K562 (cell line): ENCODE measurements at regions not wholly inside any gene's neighbourhood (a gene's known extent, or its start where the extent isn't known, plus 50 kb on each side); places are given as distances from the start of the nearest gene placed in this dataset.

Source experiments
- JUNB ChIP-seq: fragments of 450-650 bp; formaldehyde crosslinking; conservative IDR thresholded peaks from 2 replicates; pipeline ENCODE4 v1.4.0; 2020; ENCODE audit warnings: mild to moderate bottlenecking
- L3MBTL2 ChIP-seq: fragments of 450-650 bp; IDR thresholded peaks from 2 replicates; pipeline ENCODE4 v1.6.1; 2016; ENCODE audit warnings: mild to moderate bottlenecking, moderate library complexity
- PHB2 ChIP-seq: fragments of 450-650 bp; IDR thresholded peaks from 2 replicates; pipeline ENCODE4 v1.6.1; 2017; ENCODE audit warnings: low read depth
- PTTG1 ChIP-seq: fragments of 450-650 bp; IDR thresholded peaks from 2 replicates; pipeline ENCODE4 v1.6.1; 2016; ENCODE audit warnings: low read depth, mild to moderate bottlenecking, missing genetic modification characterization, missing compliant biosample characterization
- SMAD1 ChIP-seq: fragments of 150-350 bp; IDR thresholded peaks from 2 replicates; pipeline ENCODE4 v1.6.1; 2014; ENCODE audit warnings: low read length, low read depth; ENCODE audit not compliant: partially characterized antibody
- ZNF133 ChIP-seq: fragments of 250-450 bp; sonication (Bioruptor Pico); IDR thresholded peaks from 2 replicates; pipeline ENCODE4 v1.4.0; 2020; ENCODE audit warnings: mild to moderate bottlenecking
- ZNF165 ChIP-seq: fragments of 250-450 bp; sonication (Bioruptor Pico); IDR thresholded peaks from 2 replicates; pipeline ENCODE4 v1.4.0; 2020; ENCODE audit warnings: borderline replicate concordance
- ZNF174 ChIP-seq: fragments of 250-450 bp; sonication (Bioruptor Pico); IDR thresholded peaks from 2 replicates; pipeline ENCODE4 v1.4.0; 2020; ENCODE audit warnings: mild to moderate bottlenecking
- ZNF445 ChIP-seq: fragments of 250-450 bp; sonication (Bioruptor Pico); IDR thresholded peaks from 2 replicates; pipeline ENCODE4 v1.4.0; 2020; ENCODE audit warnings: low read depth, mild to moderate bottlenecking, moderate library complexity
- TF ChIP-seq, protein P1 (sequence below), 2 experiments: fragments of 250-450 bp in 1 of 2; fragments of 450-650 bp in 1 of 2; sonication (Bioruptor Pico) in 1 of 2; IDR thresholded peaks; 2 replicates each; pipeline versions ENCODE4 v1.6.1 to v1.8.0; 2016 to 2021; ENCODE audit warnings: mild to moderate bottlenecking in 2 of 2, moderate library complexity in 2 of 2, missing compliant biosample characterization in 1 of 2, missing genetic modification characterization in 1 of 2
- TF ChIP-seq, protein P2 (sequence below): fragments of 250-450 bp; sonication (Bioruptor Pico); IDR thresholded peaks from 2 replicates; pipeline ENCODE4 v1.8.0; 2021; ENCODE audit warnings: moderate library complexity, mild to moderate bottlenecking, inconsistent platforms
- TF ChIP-seq, protein P3 (sequence below): fragments of 250-450 bp; sonication (Bioruptor Pico); IDR thresholded peaks from 2 replicates; pipeline ENCODE4 v1.4.0; 2020
- TF ChIP-seq, protein P4 (sequence below): fragments of 450-650 bp; IDR thresholded peaks from 2 replicates; pipeline ENCODE4 v1.6.1; 2014; ENCODE audit warnings: low read depth, mild to moderate bottlenecking, moderate library complexity, borderline replicate concordance
- TF ChIP-seq, protein P5 (sequence below), 2 experiments: fragments of 450-650 bp; IDR thresholded peaks; 2 replicates each; pipeline ENCODE4 v1.6.1; 2016
- TF ChIP-seq, protein P6 (sequence below): fragments of 250-450 bp; sonication (Bioruptor Pico); IDR thresholded peaks from 2 replicates; pipeline ENCODE4 v1.9.0; 2021; ENCODE audit warnings: mild to moderate bottlenecking

DNA sequence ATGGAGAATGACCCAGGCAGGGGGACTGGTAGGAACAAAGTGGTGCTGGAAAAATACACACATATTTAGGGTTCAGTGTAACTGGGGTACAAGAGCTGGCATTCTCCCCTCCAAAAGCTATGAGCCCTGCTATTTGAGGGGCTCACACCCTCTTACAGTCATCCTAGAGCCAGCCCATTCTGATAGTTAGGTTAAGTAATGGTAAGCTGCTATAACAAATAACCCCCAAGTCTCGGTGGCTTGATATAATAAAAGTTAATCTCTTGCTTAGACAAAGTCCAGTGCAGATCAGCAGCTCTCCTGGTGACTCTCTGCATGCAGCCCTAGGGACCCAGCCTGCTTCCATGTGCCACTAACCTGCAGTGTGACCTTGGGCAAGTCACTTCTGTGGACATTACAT lies 234.9 kb upstream of the HES1 start (continued):
- TF ChIP-seq ZNF174 = no peak
- TF ChIP-seq, protein P1, sequence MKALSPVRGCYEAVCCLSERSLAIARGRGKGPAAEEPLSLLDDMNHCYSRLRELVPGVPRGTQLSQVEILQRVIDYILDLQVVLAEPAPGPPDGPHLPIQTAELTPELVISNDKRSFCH (CRISPR knock-in tag; IDR thresholded peaks at IDR 0.05) = no peak
- TF ChIP-seq, protein P1 (tag; IDR thresholded peaks at IDR 0.05) = no peak
- TF ChIP-seq JUNB (CRISPR knock-in tag) = no peak
- TF ChIP-seq, protein P2, sequence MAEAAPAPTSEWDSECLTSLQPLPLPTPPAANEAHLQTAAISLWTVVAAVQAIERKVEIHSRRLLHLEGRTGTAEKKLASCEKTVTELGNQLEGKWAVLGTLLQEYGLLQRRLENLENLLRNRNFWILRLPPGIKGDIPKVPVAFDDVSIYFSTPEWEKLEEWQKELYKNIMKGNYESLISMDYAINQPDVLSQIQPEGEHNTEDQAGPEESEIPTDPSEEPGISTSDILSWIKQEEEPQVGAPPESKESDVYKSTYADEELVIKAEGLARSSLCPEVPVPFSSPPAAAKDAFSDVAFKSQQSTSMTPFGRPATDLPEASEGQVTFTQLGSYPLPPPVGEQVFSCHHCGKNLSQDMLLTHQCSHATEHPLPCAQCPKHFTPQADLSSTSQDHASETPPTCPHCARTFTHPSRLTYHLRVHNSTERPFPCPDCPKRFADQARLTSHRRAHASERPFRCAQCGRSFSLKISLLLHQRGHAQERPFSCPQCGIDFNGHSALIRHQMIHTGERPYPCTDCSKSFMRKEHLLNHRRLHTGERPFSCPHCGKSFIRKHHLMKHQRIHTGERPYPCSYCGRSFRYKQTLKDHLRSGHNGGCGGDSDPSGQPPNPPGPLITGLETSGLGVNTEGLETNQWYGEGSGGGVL = no peak
- TF ChIP-seq L3MBTL2 = no peak
- TF ChIP-seq ZNF445 (CRISPR knock-in tag) = no peak
- TF ChIP-seq ZNF165 (CRISPR knock-in tag) = no peak
- TF ChIP-seq, protein P3, sequence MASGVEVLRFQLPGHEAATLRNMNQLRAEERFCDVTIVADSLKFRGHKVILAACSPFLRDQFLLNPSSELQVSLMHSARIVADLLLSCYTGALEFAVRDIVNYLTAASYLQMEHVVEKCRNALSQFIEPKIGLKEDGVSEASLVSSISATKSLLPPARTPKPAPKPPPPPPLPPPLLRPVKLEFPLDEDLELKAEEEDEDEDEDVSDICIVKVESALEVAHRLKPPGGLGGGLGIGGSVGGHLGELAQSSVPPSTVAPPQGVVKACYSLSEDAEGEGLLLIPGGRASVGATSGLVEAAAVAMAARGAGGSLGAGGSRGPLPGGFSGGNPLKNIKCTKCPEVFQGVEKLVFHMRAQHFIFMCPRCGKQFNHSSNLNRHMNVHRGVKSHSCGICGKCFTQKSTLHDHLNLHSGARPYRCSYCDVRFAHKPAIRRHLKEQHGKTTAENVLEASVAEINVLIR (CRISPR knock-in tag) = no peak
- TF ChIP-seq, protein P4, sequence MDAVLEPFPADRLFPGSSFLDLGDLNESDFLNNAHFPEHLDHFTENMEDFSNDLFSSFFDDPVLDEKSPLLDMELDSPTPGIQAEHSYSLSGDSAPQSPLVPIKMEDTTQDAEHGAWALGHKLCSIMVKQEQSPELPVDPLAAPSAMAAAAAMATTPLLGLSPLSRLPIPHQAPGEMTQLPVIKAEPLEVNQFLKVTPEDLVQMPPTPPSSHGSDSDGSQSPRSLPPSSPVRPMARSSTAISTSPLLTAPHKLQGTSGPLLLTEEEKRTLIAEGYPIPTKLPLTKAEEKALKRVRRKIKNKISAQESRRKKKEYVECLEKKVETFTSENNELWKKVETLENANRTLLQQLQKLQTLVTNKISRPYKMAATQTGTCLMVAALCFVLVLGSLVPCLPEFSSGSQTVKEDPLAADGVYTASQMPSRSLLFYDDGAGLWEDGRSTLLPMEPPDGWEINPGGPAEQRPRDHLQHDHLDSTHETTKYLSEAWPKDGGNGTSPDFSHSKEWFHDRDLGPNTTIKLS = no peak
- TF ChIP-seq PTTG1 (tag) = no peak
- TF ChIP-seq, protein P5, sequence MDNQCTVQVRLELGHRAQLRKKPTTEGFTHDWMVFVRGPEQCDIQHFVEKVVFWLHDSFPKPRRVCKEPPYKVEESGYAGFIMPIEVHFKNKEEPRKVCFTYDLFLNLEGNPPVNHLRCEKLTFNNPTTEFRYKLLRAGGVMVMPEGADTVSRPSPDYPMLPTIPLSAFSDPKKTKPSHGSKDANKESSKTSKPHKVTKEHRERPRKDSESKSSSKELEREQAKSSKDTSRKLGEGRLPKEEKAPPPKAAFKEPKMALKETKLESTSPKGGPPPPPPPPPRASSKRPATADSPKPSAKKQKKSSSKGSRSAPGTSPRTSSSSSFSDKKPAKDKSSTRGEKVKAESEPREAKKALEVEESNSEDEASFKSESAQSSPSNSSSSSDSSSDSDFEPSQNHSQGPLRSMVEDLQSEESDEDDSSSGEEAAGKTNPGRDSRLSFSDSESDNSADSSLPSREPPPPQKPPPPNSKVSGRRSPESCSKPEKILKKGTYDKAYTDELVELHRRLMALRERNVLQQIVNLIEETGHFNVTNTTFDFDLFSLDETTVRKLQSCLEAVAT (IDR thresholded peaks at IDR 0.05) = no peak
- TF ChIP-seq PHB2 = no peak
- no peak for TF ChIP-seq ZNF133 (CRISPR knock-in tag)
- TF ChIP-seq SMAD1 = no peak
- TF ChIP-seq, protein P6, sequence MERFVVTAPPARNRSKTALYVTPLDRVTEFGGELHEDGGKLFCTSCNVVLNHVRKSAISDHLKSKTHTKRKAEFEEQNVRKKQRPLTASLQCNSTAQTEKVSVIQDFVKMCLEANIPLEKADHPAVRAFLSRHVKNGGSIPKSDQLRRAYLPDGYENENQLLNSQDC (CRISPR knock-in tag) = no peak
